NOMO-1 treated with DMSO at 0.1 percent for 48 hours (cell line): ENCODE measurements at regions not wholly inside any gene's neighbourhood (a gene's known extent, or its start where the extent isn't known, plus 50 kb on each side); places are given as distances from the start of the nearest gene placed in this dataset.
"Not testable (repeated sequence)": the region's sequence is repeated elsewhere in the genome, so short reads cannot be mapped to it uniquely, and the experiment has no call there.

Experiments
- DNase-seq: peaks from one replicate; lab custom pipeline; 2025; ENCODE audit not compliant: unreplicated experiment; lab: John Stamatoyannopoulos, UW

GRCh38 chr14:87443787-87444186 lies 549.2 kb downstream of the GALC start:
- DNase-seq: no peak

- no peak for DNase-seq
Measured at GRCh38 chr14:87443039-87443438, 549.9 kb downstream of the GALC start.

- DNase-seq: no peak
Measured at GRCh38 chr14:87437158-87437557, 555.8 kb downstream of the GALC start.

GRCh38 chr14:87434680-87435079 lies 558.3 kb downstream of the GALC start:
- no peak for DNase-seq

- no peak for DNase-seq
Measured at GRCh38 chr14:87434011-87434410, 559.0 kb downstream of the GALC start.

GRCh38 chr14:87432698-87433097 lies 560.3 kb downstream of the GALC start:
- DNase-seq: no peak

- no peak for DNase-seq
Measured at GRCh38 chr14:87430810-87431209, 562.2 kb downstream of the GALC start.

GRCh38 chr14:87430214-87430613 lies 562.8 kb downstream of the GALC start:
- no peak for DNase-seq

- no peak for DNase-seq
Measured at GRCh38 chr14:87419925-87420324, 573.1 kb downstream of the GALC start.

- DNase-seq: no peak
Measured at GRCh38 chr14:87411370-87411769, 581.6 kb downstream of the GALC start.

GRCh38 chr14:87409393-87409792 lies 583.6 kb downstream of the GALC start:
- DNase-seq: no peak

GRCh38 chr14:87407344-87407743 lies 585.6 kb downstream of the GALC start:
- no peak for DNase-seq

- DNase-seq: no peak
Measured at GRCh38 chr14:87405563-87405962, 587.4 kb downstream of the GALC start.

- peak; percentile 91 for DNase-seq
Measured at GRCh38 chr14:87397499-87397898, 595.5 kb downstream of the GALC start.

GRCh38 chr14:87391066-87391465 lies 601.9 kb downstream of the GALC start:
- DNase-seq: no peak

- no peak for DNase-seq
Measured at GRCh38 chr14:87388946-87389345, 604.0 kb downstream of the GALC start.

GRCh38 chr14:87387806-87388205 lies 605.2 kb downstream of the GALC start:
- DNase-seq: peak; percentile 64

- DNase-seq: peak; percentile 95
Measured at GRCh38 chr14:87386524-87386923, 606.5 kb downstream of the GALC start.

GRCh38 chr14:87380054-87380453 lies 612.9 kb downstream of the GALC start:
- DNase-seq: no peak

GRCh38 chr14:87368751-87369150 lies 624.2 kb downstream of the GALC start:
- no peak for DNase-seq

- not testable (repeated sequence) for DNase-seq
Measured at GRCh38 chr14:87360246-87360645, 632.7 kb downstream of the GALC start.

GRCh38 chr14:87351007-87351406 lies 642.0 kb downstream of the GALC start:
- DNase-seq: no peak

GRCh38 chr14:87349921-87350320 lies 643.1 kb downstream of the GALC start:
- no peak for DNase-seq

- no peak for DNase-seq
Measured at GRCh38 chr14:87343652-87344051, 649.3 kb downstream of the GALC start.
